ENCODE measurements at regions not wholly inside any gene's neighbourhood (a gene's known extent, or its start where the extent isn't known, plus 50 kb on each side); places are given as distances from the start of the nearest gene placed in this dataset.

DNA sequence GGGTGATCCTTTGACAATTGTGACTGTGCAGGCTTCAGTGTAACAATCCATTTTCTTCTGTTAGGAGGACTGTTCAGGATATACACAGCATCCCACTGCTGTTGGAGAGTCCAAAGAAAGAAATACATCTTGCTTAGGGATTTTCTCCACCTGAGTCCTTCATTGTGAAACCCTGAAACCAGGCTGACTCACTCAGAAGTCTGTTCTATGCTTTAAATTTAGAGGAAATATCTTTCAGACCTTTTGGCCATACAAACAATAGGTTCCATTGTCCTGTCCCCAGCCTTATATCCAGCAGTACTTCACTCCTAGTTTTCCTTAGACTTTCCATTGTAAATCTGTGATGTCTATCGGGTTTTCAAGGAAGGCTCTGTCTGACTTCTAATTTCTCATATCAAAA, 379.1 kb downstream of the SUCLA2 start:
- DNase-seq (ENCODE audit: low spot score) = no peak

DNA sequence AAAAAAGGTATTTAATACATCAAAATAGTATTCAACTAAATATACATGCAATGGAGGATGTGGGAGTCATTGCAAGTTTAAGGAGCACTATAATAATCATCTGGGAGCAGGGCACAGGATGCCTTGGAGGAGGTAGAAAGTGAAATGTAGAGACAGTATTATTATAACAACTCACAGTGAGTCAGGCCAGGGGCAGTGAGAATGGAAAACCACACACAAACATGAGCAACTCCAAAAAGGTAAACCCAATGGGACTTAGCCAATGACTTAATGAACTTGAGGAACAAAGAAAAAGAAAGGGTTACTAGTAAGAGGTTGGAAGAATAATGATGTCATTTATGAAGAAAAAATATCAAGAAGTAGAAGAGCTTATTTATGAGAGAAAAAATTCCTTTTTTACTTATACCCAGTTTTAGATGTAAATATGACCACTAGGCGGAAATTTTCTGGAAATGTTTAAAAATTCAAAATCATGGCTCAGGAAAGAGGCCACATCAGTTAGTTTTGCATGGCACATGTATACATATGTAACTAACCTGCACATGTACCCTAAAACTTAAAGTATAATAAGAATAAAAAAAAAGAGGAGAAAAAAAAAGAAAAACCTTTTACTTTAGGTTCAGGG, 389.3 kb downstream of the SUCLA2 start:
- no peak for DNase-seq (ENCODE audit: low spot score)

DNA sequence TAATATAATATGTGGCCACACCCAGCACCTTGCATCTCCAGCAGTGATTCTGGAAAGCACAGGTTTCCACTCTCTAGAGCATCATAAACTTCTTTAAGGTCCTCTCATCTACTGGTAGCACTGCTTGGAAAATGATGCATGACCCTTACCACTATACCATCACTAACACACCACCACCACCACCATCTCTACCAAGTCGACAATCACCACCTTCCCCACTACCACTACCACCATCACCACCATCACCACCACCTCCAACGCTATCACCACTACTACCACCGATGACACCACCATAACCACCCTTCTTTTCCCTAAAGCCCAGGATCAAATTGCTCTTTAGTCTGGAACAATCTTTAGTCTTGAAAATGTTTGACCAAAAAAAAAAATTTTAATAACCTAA, 390.4 kb downstream of the SUCLA2 start:
- DNase-seq (ENCODE audit: low spot score) = no peak

DNA sequence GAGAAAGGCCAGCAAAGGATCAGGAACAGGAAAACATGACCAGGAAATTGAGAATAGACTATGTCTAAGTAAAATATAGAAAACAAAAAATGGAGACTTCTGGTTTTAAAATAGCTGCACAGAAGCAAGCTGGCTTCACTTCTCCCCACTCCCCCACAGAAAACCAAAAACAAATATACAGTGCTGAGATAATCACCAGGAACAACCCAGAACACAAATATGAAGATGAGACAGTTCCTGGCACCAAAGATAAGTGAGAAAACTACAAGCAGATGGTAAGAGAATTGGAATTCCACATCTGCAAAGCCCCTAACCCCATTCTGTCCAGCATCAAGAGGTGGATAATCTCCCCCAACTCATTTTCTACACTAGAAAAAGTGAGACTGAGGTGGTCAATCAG, 397.7 kb downstream of the SUCLA2 start:
- DNase-seq (ENCODE audit: low spot score) = no peak

DNA sequence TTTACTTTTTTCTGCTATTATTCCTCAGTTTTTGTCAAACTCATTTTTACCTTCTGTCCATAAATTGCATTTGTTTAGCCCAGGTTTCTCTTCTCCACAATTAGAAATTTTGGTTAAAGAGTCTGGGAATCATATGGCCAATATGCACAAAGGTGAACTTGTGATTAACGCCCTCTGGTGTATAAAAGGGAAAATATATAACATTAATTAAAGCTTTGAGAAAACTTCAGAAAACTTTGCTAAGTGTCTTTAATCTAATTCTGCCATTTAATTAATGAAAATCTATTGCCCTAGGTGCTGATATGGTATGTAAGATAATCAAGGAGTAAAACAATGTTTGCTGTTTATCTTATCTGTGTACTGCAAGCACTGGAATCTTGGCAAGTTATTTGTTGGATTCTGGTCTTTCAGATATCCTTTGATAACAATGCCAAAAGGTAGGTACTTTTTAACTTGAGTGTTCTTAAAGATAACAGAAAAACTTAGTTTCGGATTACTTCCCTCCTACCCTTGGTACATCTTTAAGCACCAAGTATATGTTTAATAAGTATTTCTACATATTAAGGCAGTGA, 402.6 kb downstream of the SUCLA2 start:
- no peak for DNase-seq (ENCODE audit: low spot score)

DNA sequence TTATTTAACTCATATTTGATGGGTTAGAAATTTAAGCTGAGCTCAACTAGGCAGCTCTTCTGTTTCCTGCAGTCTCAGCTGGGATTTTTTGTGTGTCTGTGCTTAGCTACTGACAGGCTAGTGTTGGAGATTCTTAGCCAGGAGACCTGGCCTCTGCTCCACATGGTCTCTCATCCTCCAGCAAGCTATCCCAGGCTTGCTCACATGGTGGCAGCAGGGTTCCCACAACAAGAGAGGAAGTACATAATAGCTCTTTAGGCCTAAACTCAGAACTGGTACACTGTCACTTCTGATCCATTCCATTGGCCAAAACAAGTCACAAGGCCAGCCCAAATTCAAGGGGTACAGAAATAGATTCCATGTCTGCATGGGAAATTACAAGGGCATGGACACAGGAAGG, 406.2 kb downstream of the SUCLA2 start:
- no peak for DNase-seq (ENCODE audit: low spot score)

DNA sequence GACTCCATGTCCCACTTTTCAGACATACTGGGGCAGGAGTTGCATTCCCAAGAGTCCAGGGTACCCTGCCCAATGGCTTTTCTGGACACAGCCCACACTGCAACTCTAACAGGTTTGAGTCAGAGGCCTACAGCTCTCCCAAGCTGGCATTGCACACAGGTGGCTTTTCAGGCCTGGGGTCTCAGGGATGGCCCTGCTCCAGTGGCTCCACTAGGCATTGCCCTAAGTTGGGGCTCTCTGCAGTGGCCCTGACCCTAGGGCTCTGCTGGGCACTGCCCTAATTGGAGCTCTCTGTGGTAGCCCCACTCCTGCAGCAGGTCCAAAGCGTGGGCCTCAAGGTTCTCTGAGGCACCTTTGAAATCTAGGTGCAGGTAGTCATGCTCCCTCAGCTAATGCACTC, 408.8 kb downstream of the SUCLA2 start:
- DNase-seq (ENCODE audit: low spot score) = no peak

DNA sequence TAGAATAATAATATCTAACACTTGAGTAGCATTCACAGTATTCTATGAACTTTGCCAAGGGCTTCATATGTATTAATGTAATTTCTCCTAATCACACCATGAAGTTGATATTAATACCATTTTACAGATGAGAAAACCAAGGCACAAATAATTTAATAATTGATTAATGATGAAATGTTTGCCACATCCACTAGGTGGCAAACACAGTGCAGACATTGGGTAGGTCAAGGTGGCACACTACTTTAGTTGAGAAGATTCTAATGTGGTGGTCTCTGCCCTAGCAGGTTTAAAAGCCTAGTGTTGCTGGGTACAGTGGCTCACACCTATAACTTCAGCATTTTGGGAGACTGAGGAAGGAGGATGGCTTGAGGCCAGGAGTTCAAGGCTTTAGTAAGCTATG, 412.4 kb downstream of the SUCLA2 start:
- DNase-seq (ENCODE audit: low spot score) = no peak

DNA sequence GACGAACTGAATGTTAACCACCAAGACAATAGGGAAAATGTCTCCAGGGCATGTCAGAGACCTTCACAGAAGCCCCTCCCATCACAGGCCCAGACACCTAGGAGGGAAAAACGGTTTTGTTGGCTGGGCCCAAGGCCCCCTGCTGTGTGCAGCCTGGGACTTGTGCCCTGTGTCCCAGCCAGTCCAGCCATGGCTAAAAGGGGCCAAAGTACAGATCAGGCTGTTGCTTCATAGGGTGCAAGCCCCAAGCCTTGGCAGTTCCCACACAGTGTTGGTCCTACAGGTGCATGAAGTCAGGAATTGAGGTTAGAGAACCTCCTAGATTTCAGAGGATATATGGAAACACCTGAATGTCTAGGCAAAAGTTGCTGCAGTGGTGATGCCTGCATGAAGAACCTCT, 428.7 kb downstream of the SUCLA2 start:
- no peak for DNase-seq (ENCODE audit: low spot score)

DNA sequence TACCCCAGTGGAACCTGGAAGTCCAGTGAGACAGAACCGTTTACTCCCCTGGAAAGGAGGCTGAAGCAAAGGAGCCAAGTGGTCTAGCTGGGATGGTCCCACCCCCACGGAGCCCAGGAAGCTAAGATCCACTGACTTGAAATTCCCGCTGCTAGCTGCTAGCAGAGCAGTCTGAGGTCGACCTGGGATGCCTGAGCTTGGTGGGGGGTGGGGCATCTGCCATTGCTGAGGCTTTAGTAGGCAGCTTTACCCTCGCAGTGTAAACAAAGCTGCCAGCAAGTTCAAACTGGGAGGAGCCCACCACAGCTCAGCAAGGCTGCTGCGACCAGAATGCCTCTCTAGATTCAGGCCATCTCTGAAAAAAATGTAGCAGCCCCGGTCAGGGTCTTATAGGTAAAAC, 437.0 kb downstream of the SUCLA2 start:
- no peak for DNase-seq (ENCODE audit: low spot score)

DNA sequence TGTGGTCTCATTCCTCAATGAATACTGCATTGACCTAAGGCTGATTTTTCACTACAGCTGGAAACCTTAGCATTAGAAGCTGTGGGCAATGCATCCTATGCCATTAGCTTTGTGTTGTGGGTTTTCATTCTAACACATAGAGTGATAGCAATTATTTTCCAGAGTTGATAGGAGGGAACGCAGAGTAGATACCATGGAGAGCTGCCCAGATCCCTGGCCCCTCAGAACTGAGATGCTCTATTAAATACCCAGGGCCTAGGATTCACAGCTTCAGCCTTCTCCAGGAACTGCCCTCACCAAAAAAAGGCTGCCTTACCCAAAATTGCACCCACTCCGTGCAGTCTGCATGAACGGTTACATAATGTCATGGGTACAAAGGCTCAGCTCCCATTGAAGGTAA, 444.4 kb downstream of the SUCLA2 start:
- DNase-seq (ENCODE audit: low spot score) = no peak

DNA sequence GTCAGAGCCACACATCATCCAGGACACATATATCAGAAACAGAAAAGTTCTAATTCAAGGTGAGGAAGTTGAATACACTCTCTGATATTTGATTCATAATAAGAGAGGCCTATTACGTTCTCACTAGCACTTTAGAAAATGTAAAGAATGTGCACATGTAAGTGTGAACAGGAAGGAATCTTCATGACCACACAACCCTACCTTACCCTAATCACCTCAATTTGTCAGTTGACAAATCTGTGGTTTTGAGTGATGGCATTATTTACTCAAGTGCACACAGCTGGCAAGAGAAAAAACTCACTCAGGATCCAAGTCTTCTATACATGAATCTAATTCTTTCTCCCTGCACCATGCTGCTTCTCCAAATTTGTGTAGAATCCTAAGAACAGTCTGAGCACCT, 445.8 kb downstream of the SUCLA2 start:
- DNase-seq (ENCODE audit: low spot score) = no peak

DNA sequence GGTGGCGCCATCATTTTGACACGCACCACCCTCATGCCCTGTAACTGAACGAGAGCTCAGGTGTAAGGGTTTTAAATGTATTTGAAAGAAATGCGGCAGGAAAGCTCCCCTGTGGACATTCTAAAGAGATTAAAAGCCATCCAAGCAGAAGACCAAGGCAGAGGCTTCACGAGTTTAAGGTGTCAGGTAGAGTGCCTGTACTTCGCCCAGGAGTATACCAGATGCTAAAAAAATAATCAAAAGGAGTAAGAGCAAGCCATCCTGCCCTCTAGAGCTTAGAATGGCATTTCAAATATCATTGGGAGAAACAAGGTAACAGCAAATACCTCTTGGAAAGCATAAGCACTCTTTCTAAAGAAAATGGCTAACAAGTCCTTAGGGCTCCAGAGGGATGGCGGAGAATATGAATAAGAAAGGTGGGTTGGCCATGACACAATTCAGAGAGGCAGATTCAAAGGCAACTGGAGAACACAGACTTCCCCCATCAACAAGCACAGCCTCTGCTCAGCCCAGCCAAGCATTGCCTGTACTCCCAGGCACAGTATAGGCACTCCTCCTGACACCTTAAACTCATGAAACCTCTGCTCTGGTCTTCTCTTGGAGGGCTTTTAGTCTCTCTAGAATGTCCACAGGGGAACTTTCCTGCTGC, 447.6 kb downstream of the SUCLA2 start:
- DNase-seq (ENCODE audit: low spot score) = no peak

DNA sequence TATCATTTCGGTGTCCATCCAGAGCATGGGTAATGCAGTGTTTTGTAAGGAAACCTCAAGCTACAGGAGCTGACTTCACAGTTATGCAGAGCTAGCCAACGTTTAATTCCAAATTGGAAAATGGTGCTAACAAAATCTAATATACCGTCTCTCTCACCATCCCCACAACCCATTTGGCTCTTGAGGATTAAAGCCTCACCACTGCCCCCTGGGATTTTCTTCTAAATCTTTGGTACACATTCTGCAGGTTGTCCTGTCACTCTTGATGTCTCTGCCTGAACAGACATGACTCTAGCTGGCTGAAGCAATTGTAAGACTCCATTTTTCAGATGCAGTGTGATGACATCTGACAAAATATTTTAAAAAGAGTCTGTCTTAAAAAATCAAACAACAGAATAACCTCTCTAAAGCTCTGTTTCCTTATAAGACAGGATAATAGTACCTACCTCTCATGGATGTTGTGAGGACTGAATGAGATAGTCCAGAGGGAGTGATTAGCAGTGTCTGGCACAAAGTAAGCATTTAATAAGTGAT, 451.8 kb downstream of the SUCLA2 start:
- no peak for DNase-seq (ENCODE audit: low spot score)

DNA sequence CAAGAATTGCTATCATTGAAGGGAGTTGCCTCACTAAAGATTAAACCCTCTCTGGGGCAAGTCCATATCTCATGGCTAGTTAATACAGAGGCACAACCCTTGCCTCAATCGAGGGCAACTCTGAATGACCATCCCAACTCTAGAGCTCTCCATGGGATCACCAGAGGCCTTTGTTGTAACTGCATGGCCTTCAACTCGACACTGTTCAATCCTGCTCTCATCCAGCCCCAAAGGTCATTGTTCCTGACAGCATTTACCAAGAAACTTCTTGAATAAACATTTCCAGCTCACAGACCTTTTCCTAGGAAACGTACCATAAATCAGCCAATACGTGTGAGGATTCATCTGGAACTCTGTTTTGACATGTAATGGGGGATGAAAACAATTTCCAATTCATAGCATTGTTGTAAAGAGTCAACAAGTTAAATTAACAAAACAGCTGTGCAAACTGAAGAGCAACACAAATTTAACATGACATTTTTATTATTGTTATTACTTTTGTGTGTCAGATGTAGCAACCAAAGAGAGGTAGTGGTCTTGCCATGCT, 452.7 kb downstream of the SUCLA2 start:
- DNase-seq (ENCODE audit: low spot score) = no peak

DNA sequence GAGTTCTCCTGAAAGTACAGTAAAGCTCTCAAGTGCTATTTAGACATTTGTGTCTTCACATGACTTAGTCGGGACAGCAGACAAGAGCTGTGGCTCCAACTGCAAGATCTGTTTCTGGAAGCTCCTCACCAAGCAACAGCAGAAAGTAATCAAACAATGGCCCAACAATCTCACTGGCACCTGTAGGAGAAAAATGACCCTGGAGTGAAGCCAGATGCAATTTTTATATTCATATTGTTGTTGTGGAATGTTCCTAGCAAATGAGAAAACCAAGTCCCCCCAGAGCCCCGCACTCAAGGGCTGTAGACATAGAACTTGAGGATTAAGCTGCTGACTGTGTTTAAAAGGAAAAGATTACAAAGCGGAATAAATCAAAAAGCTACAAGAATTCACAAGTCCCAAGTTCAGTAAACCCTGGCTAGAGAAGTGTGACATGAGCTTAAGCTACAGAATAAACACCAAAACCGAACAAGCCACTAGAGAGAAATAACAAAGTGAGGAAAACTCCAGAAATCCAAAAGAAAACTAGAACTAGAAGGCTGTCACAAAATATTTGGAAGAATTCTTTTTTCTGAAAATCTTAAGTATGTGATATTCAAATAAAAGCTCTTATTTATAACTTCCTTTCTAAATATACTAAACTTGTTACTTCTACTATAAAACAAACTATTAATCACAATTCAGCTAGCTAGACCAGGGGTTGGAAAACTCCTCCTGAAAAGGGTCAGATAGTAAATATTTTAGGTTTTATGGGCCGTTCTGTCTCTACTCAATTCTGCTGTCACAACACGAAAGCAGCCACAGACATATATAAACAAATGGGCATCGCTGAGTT, 454.5 kb downstream of the SUCLA2 start:
- no peak for DNase-seq (ENCODE audit: low spot score)

DNA sequence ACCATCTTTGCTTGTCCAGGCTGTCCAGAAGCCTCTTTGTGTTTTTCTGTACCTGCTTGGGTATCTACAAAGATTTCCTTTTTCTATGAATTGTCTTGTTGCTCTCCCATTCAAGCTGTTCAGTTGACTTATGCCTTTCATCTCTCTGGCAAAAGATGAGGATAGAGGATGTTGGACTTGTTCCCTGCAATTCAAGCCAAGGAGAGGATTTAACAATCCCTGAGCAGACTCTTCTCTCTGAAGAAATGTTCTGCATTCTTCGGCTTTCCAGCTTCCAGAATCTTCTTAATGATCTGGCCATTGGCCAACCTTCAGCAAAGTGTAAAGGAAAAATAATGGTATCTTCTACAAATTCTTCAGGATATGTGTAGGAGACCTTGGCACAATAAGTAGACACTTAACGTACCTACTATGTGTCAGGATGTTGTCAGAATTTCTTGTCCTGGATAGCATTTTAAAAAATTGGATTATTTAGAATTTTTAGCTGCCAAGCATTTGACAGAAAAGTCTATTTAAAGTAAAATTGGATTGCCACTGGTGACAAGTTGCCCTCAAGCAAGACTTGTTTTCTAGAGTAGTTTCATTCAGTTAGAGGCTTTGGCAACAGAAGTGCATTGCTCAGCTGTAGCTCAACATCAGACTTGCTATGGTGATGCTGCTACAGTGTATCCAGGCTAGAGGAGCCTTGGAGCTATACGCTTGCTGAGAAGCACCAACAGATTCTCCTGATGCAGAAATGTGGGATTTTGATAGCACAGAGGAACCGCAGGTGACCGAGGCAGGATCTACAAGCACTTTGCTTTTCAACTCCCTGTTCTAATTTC, 455.7 kb downstream of the SUCLA2 start:
- DNase-seq (ENCODE audit: low spot score) = no peak

DNA sequence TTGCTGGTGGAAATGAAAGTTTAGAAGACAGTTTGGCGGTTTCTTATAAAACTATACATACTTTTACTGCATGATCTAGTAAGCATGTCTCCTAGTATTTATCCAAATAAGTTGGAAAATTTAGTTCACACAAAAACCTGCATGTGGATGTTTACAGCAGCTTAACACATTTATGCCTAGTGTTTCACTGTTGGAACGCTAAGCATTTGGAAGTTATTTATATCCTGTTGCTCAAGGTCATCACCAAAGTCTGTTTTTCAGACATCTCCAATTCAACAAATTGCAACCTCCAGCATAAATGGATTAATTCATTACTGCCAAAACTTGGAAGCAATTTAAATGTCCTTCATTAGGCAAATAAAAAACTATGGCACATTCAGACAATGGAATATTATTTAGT, 461.8 kb downstream of the SUCLA2 start:
- DNase-seq (ENCODE audit: low spot score) = no peak

DNA sequence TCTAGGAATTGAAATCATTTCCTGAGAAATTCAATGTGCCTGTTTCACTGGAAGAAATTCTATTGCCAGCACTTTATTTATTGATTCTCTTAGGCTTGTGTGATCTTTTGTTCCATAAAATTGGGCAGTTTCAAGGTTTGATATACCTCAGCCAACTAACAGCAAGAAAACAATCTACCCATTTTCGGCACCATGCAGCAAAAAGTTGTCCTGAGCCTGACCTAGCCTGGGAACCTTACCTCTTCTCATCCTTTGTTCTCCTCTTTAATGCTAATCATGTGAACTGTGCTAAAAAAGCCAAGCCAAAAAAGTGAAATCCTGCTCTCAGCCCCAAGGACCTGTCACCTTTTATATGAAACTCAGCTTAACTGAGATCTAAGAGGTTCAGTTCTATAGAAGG, 477.3 kb downstream of the SUCLA2 start:
- DNase-seq (ENCODE audit: low spot score) = no peak

DNA sequence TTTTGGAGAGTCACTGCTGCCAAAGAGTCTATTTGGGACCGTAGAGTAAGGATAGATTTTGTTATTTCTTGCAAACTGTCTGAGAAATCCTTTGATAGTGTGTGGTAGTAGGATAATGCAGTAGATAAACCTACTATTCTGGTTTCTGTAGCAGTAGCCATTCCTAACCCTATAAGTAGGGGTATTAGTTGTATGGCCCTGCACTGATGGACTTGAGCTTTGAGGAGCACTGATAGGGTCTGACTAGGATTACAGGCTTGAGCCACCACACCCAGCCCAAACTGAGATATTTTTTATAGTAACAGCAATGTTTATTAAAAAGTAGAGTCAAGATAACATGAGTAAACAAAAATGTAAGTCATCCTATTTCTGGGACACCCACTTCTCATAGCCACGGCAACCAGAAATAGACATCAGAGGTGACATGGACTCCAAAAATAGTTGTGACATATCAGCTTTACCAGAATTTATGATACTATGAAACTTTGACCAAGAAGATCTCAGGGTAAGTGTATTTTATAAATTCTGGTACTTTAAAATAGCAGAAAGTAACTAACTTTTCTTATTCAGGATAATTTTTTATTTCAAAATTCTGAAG, 479.1 kb downstream of the SUCLA2 start:
- no peak for DNase-seq (ENCODE audit: low spot score)

DNA sequence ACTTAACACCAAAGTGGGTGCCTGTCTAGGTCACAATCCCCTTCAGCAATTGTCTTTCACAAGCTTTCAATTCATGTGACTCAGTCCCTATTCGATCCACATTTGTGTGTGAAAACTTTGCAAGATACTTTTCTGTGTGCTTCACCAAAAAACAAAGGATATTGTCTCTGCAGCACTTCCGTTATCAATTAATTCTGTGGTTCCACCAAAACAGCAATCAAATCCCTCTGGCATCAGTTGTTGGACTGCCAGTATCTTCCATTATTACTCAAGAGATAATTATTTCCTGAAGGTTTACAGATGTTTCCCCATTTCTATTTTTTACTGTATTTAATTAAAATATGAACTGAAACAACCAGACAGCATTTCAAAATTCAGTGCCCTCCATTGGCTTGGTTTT, 481.4 kb downstream of the SUCLA2 start:
- no peak for DNase-seq (ENCODE audit: low spot score)
